Bronchial epithelial cell (primary cell): ENCODE measurements at regions not wholly inside any gene's neighbourhood (a gene's known extent, or its start where the extent isn't known, plus 50 kb on each side); places are given as distances from the start of the nearest gene placed in this dataset.

Source experiments
- DNase-seq: peaks from one replicate; pipeline ENCODE4 v3.0.0-alpha.2; 2010; ENCODE audit warnings: low read depth
- FAIRE-seq: peaks from 2 replicates; lab custom pipeline; 2011; peaks lifted over from hg19 to GRCh38; lab: Jason Lieb, UNC
- H3K27me3 ChIP-seq: 2 replicates; pipeline ENCODE4 v1.5.1; 2011; ENCODE audit warnings: low read length; ENCODE audit not compliant: control insufficient read depth, insufficient read depth
- H3K36me3 ChIP-seq: 2 replicates; pipeline ENCODE4 v1.5.1; 2011; ENCODE audit warnings: low read length; ENCODE audit not compliant: control insufficient read depth, insufficient read depth
- H3K4me3 ChIP-seq: 2 replicates; pipeline ENCODE4 v1.5.1; 2011; ENCODE audit warnings: mild to moderate bottlenecking, low read depth, low read length, control low read depth
- TF ChIP-seq, protein P1 (sequence below): IDR thresholded peaks from 2 replicates; pipeline ENCODE4 v1.5.1; 2011; ENCODE audit warnings: mild to moderate bottlenecking, moderate library complexity, low read length, control low read depth, inconsistent platforms; ENCODE audit not compliant: insufficient read depth, severe bottlenecking

DNA sequence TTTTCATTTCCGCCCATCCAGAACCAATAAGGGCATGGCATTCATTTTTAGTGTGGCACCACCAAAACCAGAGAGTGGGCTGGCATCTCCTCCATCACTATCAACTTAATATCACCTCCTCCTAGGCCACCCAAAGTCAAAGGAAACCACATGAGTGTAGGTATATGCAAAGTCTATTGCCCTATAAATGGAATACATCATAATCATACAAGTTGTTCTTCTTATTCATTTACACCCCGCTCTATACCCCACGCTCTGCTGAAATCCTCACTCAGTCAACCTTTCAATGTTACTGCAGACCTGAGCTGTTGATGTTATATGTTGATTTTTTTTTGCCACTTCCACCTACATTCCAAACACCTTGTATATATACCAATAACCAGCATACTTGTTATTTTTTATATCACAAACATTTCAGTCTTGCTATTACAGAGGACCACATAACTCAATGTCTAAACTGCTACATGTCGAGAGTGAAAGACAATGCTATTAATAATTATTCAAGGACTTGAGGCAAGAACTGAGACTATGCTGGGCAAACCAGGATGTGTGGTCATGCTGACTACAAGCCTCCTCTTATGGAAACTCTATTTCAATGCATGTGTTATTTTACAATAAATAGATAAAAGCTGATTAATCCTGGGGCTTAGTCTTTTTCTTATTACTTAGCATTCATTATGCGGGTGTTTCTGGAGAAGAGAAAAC lies 466.5 kb upstream of the ID2 start:
- DNase-seq: no peak
- FAIRE-seq: no peak
- Histone ChIP-seq H3K27me3 (no peaks in the 10 kb centered on the region), H3K36me3 (no peaks in the 10 kb centered on the region), H3K4me3 (no peak overlapping the region)
- TF ChIP-seq, protein P1, sequence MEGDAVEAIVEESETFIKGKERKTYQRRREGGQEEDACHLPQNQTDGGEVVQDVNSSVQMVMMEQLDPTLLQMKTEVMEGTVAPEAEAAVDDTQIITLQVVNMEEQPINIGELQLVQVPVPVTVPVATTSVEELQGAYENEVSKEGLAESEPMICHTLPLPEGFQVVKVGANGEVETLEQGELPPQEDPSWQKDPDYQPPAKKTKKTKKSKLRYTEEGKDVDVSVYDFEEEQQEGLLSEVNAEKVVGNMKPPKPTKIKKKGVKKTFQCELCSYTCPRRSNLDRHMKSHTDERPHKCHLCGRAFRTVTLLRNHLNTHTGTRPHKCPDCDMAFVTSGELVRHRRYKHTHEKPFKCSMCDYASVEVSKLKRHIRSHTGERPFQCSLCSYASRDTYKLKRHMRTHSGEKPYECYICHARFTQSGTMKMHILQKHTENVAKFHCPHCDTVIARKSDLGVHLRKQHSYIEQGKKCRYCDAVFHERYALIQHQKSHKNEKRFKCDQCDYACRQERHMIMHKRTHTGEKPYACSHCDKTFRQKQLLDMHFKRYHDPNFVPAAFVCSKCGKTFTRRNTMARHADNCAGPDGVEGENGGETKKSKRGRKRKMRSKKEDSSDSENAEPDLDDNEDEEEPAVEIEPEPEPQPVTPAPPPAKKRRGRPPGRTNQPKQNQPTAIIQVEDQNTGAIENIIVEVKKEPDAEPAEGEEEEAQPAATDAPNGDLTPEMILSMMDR: no peak

DNA sequence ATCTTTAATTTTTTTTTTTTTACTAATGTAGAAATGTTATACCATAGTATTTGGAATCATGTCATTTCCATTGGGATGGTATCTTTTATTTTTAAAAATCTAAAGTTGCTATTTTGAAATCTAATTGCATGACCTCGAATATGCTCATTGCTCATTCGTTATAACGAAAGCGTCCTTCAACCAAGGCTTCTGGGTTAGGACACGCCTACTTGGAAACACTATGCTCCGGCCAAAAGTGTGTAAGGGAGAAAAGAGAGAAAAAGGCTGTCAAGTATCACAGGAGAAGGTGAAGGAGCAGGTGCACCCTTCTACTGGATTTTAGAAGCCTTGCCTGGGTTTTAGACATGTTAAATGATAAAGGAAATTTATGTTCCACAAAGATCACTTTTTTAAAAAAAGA lies 465.9 kb upstream of the ID2 start:
- FAIRE-seq (no peak), DNase-seq (no peak)
- Histone ChIP-seq H3K27me3 (no peaks in the 10 kb centered on the region), H3K4me3 (no peak overlapping the region), H3K36me3 (no peaks in the 10 kb centered on the region)
- TF ChIP-seq, protein P1: no peak

DNA sequence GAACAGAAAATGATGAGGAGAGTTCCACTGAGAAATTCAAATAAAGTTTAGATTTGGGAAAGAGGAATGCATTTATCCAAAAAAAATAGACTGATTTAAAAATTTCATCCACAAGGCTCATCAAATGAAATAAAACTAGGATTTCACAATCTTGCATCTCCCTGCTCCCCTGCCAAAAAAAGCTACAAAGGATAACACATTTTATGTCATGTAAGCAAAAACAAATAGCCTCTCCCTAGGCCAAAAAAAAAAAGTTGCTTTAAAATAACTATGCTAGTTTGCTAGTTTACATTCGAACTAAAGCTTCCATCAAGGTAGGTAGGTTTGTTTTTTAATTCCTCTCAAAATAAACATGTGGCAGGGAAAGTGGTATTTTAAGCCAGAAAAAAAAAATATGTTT lies 465.5 kb upstream of the ID2 start:
- FAIRE-seq (no peak), DNase-seq (no peak)
- Histone ChIP-seq H3K4me3 (no peak overlapping the region), H3K27me3 (no peaks in the 10 kb centered on the region), H3K36me3 (no peaks in the 10 kb centered on the region)
- TF ChIP-seq, protein P1: no peak

DNA sequence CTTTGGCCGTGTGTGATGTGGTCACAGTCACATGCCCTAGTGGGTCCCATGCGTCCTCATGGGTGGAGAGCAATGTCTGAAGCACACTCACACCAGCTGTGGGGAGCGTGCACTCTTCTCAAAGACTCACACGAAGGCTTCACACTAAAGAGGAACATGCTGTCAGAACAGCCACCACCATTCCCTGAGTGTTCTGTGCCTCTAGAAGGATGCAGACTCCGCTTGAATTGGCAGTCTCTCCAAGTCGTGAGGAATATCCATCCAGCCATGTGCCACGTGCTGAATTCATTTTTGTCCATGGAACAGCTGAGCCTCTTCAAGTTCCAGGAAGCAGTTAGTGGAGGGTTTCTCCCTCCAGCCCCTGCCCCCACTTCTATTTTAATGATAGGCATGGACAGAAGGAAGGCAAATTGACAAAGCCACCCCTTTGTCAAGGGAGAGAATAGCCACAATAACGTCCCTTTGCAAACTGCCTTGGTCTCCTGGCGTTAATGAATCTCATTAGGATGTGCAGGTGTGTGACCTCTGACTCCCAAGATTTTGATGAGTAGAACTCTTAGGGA lies 464.3 kb upstream of the ID2 start:
- DNase-seq (no peak), FAIRE-seq (no peak)
- Histone ChIP-seq H3K4me3 (no peak overlapping the region), H3K27me3 (no peaks in the 10 kb centered on the region), H3K36me3 (no peaks in the 10 kb centered on the region)
- TF ChIP-seq, protein P1: no peak

DNA sequence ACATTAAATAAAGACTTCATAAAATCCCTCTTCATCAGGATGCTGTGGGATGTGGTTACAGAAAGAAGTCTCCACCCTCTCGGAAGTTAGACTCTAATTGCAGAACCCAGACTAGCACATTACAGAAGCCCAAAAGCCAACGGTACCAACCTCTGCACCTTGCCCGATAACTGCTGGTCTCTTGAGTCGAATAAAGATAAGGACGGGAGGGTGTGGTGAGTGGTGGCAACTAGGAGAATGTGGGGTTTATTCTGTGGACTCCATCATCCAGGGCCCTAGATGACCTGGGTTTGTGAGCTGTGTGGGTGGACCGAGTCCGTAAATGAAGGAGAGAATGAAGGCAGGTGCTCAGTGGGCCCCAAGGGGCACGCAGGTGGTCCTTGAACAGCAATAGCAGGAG lies 462.8 kb upstream of the ID2 start:
- FAIRE-seq (no peak), DNase-seq (no peak)
- no peaks in the 10 kb centered on the region for H3K36me3 ChIP-seq
- no peak overlapping the region for H3K4me3 ChIP-seq
- TF ChIP-seq, protein P1: no peak
- no peaks in the 10 kb centered on the region for H3K27me3 ChIP-seq
